ENCODE measurements at regions not wholly inside any gene's neighbourhood (a gene's known extent, or its start where the extent isn't known, plus 50 kb on each side); places are given as distances from the start of the nearest gene placed in this dataset.

DNA sequence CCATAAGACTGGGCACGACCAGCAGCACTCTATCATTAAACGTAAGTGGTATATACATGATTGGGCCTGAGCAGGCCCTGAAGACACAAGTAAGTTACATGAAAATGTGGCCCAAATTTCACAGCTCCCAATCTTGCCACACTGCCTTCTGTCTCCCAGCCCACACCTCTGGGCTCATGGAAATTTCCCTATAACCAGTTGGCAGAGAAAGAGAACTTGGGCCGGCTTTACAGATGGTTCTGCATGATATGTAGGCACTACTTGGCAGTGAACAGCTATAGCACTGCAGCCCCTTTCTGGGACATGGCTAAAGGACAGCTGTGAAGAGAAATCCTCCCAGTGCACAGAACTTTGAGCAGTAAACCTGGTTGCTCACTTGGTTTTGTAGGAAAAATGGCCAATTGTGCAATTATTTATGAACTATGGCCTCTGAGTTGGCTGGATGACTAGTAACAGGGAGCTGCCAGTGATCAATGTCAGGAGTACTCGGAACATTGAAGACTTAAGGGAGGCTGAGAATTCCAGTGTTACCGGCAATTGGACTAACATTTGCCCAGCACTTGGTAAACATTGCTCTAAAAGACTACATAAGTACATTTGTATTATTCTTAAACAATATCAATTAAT, 1006.6 kb upstream of the LRRN3 start:
- BruUV-seq (replicated peaks) = no TSS peak
- H2BK20ac ChIP-seq (ENCODE audit: low read depth, low read length) = no peak overlapping the region
- H3K79me1 ChIP-seq (ENCODE audit: low read depth in 1 of 2, low read length in 2 of 2) = no peaks in the 10 kb centered on the region
- H4K8ac ChIP-seq (ENCODE audit: low read depth in 2 of 2, low read length in 2 of 2) = no peak overlapping the region
- H3K9me3 ChIP-seq (ENCODE audit: control insufficient read depth, insufficient read depth, low read length) = no peaks in the 10 kb centered on the region
- no peak overlapping the region for H3K18ac ChIP-seq (ENCODE audit: low read depth, low read length)
- ChIA-PET POLR2A (ENCODE audit: unreplicated experiment) (no interaction called here), CTCF (interaction anchor here (0.6 kb wide), 1 partner anchor 40 kb away, joined by 4 read pairs; no protein-coding TSS in a partner anchor)
- H3K56ac ChIP-seq (ENCODE audit: extremely low read depth, insufficient read depth, low read length) = no peak overlapping the region
- H3K27ac ChIP-seq (ENCODE audit: insufficient read depth, low read length) = no peak overlapping the region
- dilution Hi-C loops (cut with HindIII; ENCODE audit: low sequenced_read_pairs, unreplicated experiment) = no loop called here
- H2BK5ac ChIP-seq (ENCODE audit: low read depth, low read length, poor library complexity, severe bottlenecking) = no peak overlapping the region
- ATAC-seq (ENCODE audit: low read depth) (no peak), DNase-seq (peak; percentile 28)
- no peak overlapping the region for H3K4me2 ChIP-seq (ENCODE audit: low read depth, low read length)
- H2BK15ac ChIP-seq (ENCODE audit: low read depth, low read length) = no peak overlapping the region
- no peak overlapping the region for H3K14ac ChIP-seq (replicated peaks; ENCODE audit: low read depth, low read length)
- H3K4me3 ChIP-seq (ENCODE audit: insufficient read depth, low read depth, low read length) = no peak overlapping the region
- H3K9ac ChIP-seq (ENCODE audit: low read depth, low read length) = no peak overlapping the region
- H4K20me1 ChIP-seq (ENCODE audit: insufficient read depth, low read length) = no peaks in the 10 kb centered on the region
- H2AK5ac ChIP-seq (ENCODE audit: low read depth, low read length) = no peak overlapping the region
- no peak overlapping the region for H2BK120ac ChIP-seq (ENCODE audit: low read depth, low read length)
- no peak overlapping the region for H4K5ac ChIP-seq (ENCODE audit: low read depth, low read length)
- no peak overlapping the region for H2AFZ ChIP-seq (replicated peaks; ENCODE audit: low read length, poor library complexity)
- no peak overlapping the region for H4K91ac ChIP-seq (ENCODE audit: insufficient read depth, low read depth, low read length)
- H3K27me3 ChIP-seq (ENCODE audit: control insufficient read depth, insufficient read depth, low read length) = no peaks in the 10 kb centered on the region
- H3K23ac ChIP-seq (ENCODE audit: low read depth, low read length) = no peak overlapping the region
- TF ChIP-seq RAD21 (IDR thresholded peaks at IDR 0.05; ENCODE audit: low read length) (no peak), MXI1 (IDR thresholded peaks at IDR 0.05; ENCODE audit: borderline replicate concordance, low read depth, low read length) (no peak), MAZ (IDR thresholded peaks at IDR 0.05; ENCODE audit: borderline replicate concordance, low read depth, low read length) (no peak), ELK1 (IDR thresholded peaks at IDR 0.05; ENCODE audit: borderline replicate concordance, low read depth, low read length) (no peak), MAFK (IDR thresholded peaks at IDR 0.05; ENCODE audit: low read depth, low read length) (no peak), CEBPB (IDR thresholded peaks at IDR 0.05; ENCODE audit: low read depth, low read length) (peak; percentile 28; the same call in 1 of the 2 replicates), RCOR1 (IDR thresholded peaks at IDR 0.05; ENCODE audit: insufficient replicate concordance, low read length) (no peak), NFE2L2 (IDR thresholded peaks at IDR 0.05; ENCODE audit: low read depth, low read length) (no peak)
- no peaks in the 10 kb centered on the region for H3K9me1 ChIP-seq (ENCODE audit: insufficient read depth, low read length)
- H3K4ac ChIP-seq (ENCODE audit: low read depth, low read length) = no peak overlapping the region
- no CpG with 5 or more reads among the region's 5 CpGs for WGBS, 2 experiments (ENCODE audit: extremely low coverage in 2 of 2, insufficient read length in 1 of 2)
- no peaks in the 10 kb centered on the region for H3K4me1 ChIP-seq (ENCODE audit: control insufficient read depth, insufficient read depth, low read length)
- H2AK9ac ChIP-seq (replicated peaks; ENCODE audit: low read depth, low read length, poor library complexity) = no peak overlapping the region
- no peaks in the 10 kb centered on the region for H3K36me3 ChIP-seq (ENCODE audit: control insufficient read depth, insufficient read depth, low read length)
- in situ Hi-C loops (cut with MboI; ENCODE audit: low sequenced_read_pairs) = no loop called here
- intact Hi-C loops (cut with micrococcal nuclease) = no loop called here
